H1 (cell line): ENCODE measurements at regions not wholly inside any gene's neighbourhood (a gene's known extent, or its start where the extent isn't known, plus 50 kb on each side); places are given as distances from the start of the nearest gene placed in this dataset.

Experiments used
- CBX5 ChIP-seq: fragments of 300-800, 300-1000 bp; sonication (generic); IDR thresholded peaks from 2 replicates; pipeline ENCODE4 v1.7.1; 2016; ENCODE audit warnings: antibody characterized with exemption, low read length, low read depth
- EP300 ChIP-seq, 2 experiments: IDR thresholded peaks; 1 replicate in 1 of 2; 2 replicates in 1 of 2; pipeline ENCODE4 v1.6.1; 2011 to 2012; ENCODE audit warnings: low read depth in 2 of 2, low read length in 2 of 2, mild to moderate bottlenecking in 2 of 2, borderline replicate concordance in 1 of 2, inconsistent platforms in 1 of 2, moderate library complexity in 1 of 2
- JUN ChIP-seq: IDR thresholded peaks from 2 replicates; pipeline ENCODE4 v1.6.1; 2011; ENCODE audit warnings: low read depth, mild to moderate bottlenecking, improper control_type of control experiment, low read length
- MAFK ChIP-seq: IDR thresholded peaks from 2 replicates; pipeline ENCODE4 v1.6.1; 2012; ENCODE audit warnings: low read depth, mild to moderate bottlenecking, improper control_type of control experiment, low read length
- PHF8 ChIP-seq: fragments of 200-600 bp; sonication (generic); conservative IDR thresholded peaks from 2 replicates; pipeline ENCODE4 v1.7.1; 2012; ENCODE audit warnings: low read depth, mild to moderate bottlenecking, inconsistent platforms, low read length, moderate library complexity
- TF ChIP-seq, protein P1 (sequence below): fragments of 300-600 bp; sonication (generic); IDR thresholded peaks from 2 replicates; pipeline ENCODE4 v1.7.1; 2012; ENCODE audit warnings: low read length, moderate library complexity, mild to moderate bottlenecking, inconsistent platforms; ENCODE audit not compliant: insufficient replicate concordance
- TF ChIP-seq, protein P2 (sequence below): IDR thresholded peaks from 2 replicates; pipeline ENCODE4 v1.6.1; 2012; ENCODE audit warnings: low read length, inconsistent platforms

DNA sequence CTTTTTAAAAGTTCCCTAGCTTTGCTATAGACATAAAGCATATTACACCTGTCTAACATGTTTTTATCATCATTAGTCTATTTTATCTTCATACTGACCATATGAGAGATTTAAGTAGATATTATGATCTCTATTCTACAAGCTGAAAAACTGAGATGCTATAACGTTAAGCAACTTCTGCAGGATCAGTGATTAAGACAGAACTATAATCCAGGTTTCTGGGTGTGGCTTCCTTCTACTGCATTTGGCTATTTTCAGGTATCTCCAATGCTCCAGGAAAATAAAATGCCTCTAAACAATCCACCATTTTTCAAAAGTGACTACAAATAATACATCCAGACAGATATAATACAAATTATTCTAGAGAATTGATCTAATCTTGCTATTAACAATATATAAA lies 53.4 kb downstream of the RGS2 start (continued):
- no peak for TF ChIP-seq PHF8
- no peak for TF ChIP-seq MAFK
- no peak for TF ChIP-seq CBX5
- TF ChIP-seq, protein P1, sequence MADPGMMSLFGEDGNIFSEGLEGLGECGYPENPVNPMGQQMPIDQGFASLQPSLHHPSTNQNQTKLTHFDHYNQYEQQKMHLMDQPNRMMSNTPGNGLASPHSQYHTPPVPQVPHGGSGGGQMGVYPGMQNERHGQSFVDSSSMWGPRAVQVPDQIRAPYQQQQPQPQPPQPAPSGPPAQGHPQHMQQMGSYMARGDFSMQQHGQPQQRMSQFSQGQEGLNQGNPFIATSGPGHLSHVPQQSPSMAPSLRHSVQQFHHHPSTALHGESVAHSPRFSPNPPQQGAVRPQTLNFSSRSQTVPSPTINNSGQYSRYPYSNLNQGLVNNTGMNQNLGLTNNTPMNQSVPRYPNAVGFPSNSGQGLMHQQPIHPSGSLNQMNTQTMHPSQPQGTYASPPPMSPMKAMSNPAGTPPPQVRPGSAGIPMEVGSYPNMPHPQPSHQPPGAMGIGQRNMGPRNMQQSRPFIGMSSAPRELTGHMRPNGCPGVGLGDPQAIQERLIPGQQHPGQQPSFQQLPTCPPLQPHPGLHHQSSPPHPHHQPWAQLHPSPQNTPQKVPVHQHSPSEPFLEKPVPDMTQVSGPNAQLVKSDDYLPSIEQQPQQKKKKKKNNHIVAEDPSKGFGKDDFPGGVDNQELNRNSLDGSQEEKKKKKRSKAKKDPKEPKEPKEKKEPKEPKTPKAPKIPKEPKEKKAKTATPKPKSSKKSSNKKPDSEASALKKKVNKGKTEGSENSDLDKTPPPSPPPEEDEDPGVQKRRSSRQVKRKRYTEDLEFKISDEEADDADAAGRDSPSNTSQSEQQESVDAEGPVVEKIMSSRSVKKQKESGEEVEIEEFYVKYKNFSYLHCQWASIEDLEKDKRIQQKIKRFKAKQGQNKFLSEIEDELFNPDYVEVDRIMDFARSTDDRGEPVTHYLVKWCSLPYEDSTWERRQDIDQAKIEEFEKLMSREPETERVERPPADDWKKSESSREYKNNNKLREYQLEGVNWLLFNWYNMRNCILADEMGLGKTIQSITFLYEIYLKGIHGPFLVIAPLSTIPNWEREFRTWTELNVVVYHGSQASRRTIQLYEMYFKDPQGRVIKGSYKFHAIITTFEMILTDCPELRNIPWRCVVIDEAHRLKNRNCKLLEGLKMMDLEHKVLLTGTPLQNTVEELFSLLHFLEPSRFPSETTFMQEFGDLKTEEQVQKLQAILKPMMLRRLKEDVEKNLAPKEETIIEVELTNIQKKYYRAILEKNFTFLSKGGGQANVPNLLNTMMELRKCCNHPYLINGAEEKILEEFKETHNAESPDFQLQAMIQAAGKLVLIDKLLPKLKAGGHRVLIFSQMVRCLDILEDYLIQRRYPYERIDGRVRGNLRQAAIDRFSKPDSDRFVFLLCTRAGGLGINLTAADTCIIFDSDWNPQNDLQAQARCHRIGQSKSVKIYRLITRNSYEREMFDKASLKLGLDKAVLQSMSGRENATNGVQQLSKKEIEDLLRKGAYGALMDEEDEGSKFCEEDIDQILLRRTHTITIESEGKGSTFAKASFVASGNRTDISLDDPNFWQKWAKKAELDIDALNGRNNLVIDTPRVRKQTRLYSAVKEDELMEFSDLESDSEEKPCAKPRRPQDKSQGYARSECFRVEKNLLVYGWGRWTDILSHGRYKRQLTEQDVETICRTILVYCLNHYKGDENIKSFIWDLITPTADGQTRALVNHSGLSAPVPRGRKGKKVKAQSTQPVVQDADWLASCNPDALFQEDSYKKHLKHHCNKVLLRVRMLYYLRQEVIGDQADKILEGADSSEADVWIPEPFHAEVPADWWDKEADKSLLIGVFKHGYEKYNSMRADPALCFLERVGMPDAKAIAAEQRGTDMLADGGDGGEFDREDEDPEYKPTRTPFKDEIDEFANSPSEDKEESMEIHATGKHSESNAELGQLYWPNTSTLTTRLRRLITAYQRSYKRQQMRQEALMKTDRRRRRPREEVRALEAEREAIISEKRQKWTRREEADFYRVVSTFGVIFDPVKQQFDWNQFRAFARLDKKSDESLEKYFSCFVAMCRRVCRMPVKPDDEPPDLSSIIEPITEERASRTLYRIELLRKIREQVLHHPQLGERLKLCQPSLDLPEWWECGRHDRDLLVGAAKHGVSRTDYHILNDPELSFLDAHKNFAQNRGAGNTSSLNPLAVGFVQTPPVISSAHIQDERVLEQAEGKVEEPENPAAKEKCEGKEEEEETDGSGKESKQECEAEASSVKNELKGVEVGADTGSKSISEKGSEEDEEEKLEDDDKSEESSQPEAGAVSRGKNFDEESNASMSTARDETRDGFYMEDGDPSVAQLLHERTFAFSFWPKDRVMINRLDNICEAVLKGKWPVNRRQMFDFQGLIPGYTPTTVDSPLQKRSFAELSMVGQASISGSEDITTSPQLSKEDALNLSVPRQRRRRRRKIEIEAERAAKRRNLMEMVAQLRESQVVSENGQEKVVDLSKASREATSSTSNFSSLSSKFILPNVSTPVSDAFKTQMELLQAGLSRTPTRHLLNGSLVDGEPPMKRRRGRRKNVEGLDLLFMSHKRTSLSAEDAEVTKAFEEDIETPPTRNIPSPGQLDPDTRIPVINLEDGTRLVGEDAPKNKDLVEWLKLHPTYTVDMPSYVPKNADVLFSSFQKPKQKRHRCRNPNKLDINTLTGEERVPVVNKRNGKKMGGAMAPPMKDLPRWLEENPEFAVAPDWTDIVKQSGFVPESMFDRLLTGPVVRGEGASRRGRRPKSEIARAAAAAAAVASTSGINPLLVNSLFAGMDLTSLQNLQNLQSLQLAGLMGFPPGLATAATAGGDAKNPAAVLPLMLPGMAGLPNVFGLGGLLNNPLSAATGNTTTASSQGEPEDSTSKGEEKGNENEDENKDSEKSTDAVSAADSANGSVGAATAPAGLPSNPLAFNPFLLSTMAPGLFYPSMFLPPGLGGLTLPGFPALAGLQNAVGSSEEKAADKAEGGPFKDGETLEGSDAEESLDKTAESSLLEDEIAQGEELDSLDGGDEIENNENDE, result no peak
- TF ChIP-seq EP300 (IDR thresholded peaks at IDR 0.05; ENCODE audit: borderline replicate concordance in 1 of 2, low read depth in 2 of 2, low read length in 2 of 2), result no peak
- TF ChIP-seq JUN, result no peak
- TF ChIP-seq, protein P2, sequence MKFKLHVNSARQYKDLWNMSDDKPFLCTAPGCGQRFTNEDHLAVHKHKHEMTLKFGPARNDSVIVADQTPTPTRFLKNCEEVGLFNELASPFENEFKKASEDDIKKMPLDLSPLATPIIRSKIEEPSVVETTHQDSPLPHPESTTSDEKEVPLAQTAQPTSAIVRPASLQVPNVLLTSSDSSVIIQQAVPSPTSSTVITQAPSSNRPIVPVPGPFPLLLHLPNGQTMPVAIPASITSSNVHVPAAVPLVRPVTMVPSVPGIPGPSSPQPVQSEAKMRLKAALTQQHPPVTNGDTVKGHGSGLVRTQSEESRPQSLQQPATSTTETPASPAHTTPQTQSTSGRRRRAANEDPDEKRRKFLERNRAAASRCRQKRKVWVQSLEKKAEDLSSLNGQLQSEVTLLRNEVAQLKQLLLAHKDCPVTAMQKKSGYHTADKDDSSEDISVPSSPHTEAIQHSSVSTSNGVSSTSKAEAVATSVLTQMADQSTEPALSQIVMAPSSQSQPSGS, result no peak
